HCT116 (cell line): ENCODE measurements at regions not wholly inside any gene's neighbourhood (a gene's known extent, or its start where the extent isn't known, plus 50 kb on each side); places are given as distances from the start of the nearest gene placed in this dataset.
"Not testable (repeated sequence)": the region's sequence is repeated elsewhere in the genome, so short reads cannot be mapped to it uniquely, and the experiment has no call there.

Experiments used
- CTCF ChIP-seq, 3 experiments: fragments of 200-600 bp in 1 of 3; sonication (generic) in 1 of 3; IDR thresholded peaks in 2 of 3; conservative IDR thresholded peaks in 1 of 3; 2 replicates each; pipeline ENCODE4 v1.5.1; 2012 to 2017; ENCODE audit warnings: low read depth in 2 of 3, low read length in 2 of 3, antibody characterized with exemption in 1 of 3, borderline replicate concordance in 1 of 3, control low read depth in 1 of 3, mild to moderate bottlenecking in 1 of 3, mixed read lengths in 1 of 3, mixed run types in 1 of 3, moderate library complexity in 1 of 3; ENCODE audit not compliant: insufficient read depth in 1 of 3
- EZH2phosphoT487 ChIP-seq: fragments of 200-600 bp; IDR thresholded peaks from 2 replicates; pipeline ENCODE4 v1.6.1; 2018; ENCODE audit warnings: antibody characterized with exemption, borderline replicate concordance
- POLR2A ChIP-seq: IDR thresholded peaks from 2 replicates; pipeline ENCODE4 v1.7.0; 2011; ENCODE audit warnings: borderline replicate concordance; ENCODE audit not compliant: insufficient read depth, insufficient read length; ENCODE audit errors: extremely low read depth
- REST ChIP-seq: IDR thresholded peaks from 2 replicates; pipeline ENCODE4 v1.6.1; 2012; ENCODE audit warnings: low read depth

- not testable (repeated sequence) for TF ChIP-seq CTCF (IDR thresholded peaks at IDR 0.05 in 2 of 3, conservative IDR thresholded peaks at IDR 0.05 in 1 of 3; ENCODE audit: borderline replicate concordance in 1 of 3, insufficient read depth in 1 of 3, low read depth in 2 of 3, low read length in 2 of 3); EZH2phosphoT487; REST; POLR2A
Measured at GRCh38 chr19:20272627-20273010, 105.6 kb downstream of the ZNF486 start.
